Effector memory CD8-positive, alpha-beta T cell (primary cell): ENCODE measurements at regions not wholly inside any gene's neighbourhood (a gene's known extent, or its start where the extent isn't known, plus 50 kb on each side); places are given as distances from the start of the nearest gene placed in this dataset.
A peak's percentile ranks its signal among the peaks of the same experiment; 100 is the strongest.
"Not testable (repeated sequence)": the region's sequence is repeated elsewhere in the genome, so short reads cannot be mapped to it uniquely, and the experiment has no call there.

Experiments
- ATAC-seq: fragments of 150-1000 bp; cut with Tn5 transposase; replicated peaks from 2 replicates; pipeline ENCODE4 v1.10.0; 2021; ENCODE audit warnings: mild to moderate bottlenecking, moderate library complexity
- DNase-seq, 3 experiments: peaks; one replicate each; pipeline ENCODE4 v3.0.0; 2021
- H3K27ac Mint-ChIP-seq, 2 donors: one replicate each; pipeline ENCODE4 v1.8.0; 2022; ENCODE audit warnings: mild to moderate bottlenecking in 2 of 2, mixed read lengths in 2 of 2, moderate library complexity in 2 of 2
- H3K27me3 Mint-ChIP-seq, 2 donors: one replicate each; pipeline ENCODE4 v1.8.0; 2022; ENCODE audit warnings: mixed read lengths in 2 of 2
- H3K36me3 Mint-ChIP-seq: one replicate; pipeline ENCODE4 v1.8.0; 2022; ENCODE audit warnings: mild to moderate bottlenecking, moderate library complexity, mixed read lengths; ENCODE audit not compliant: insufficient read depth
- H3K4me1 Mint-ChIP-seq, 2 donors: one replicate each; pipeline ENCODE4 v1.8.0; 2022; ENCODE audit warnings: low read depth in 2 of 2, mixed read lengths in 2 of 2
- H3K4me3 Mint-ChIP-seq, 2 donors: one replicate each; pipeline ENCODE4 v1.8.0; 2022; ENCODE audit warnings: mild to moderate bottlenecking in 2 of 2, mixed read lengths in 2 of 2, moderate library complexity in 2 of 2
- H3K9me3 Mint-ChIP-seq, 2 donors: one replicate each; pipeline ENCODE4 v1.8.0; 2022; ENCODE audit warnings: mixed read lengths in 2 of 2

DNA sequence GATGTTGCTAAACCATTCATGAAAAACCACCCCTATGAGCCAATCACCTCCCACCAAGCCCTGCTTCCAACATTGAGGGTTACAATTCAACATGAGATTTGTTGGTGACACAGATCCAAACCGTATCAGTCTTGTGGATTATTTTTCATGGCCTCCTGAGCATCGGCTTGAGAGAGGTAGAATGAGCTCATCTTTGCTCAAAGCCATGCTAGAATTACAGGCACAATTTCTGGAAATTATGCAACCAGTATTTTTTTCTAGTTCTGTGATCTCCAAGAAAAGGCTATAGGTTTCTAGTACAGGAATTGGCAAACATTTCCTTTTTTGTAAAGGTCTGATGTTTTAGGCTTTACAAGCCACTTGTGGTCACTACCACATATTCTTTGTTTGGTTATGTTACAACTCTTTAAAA is 219.4 kb downstream of the DUSP10 start:
- Mint-ChIP-seq H3K4me3 (no peak overlapping the region), H3K9me3 (no peaks in the 10 kb centered on the region), H3K36me3 (peaks cover 2% of the 10 kb centered on the region), H3K27me3 (peaks cover 0 to 5% of the 10 kb centered on the region in 2 donors), H3K4me1 (peaks cover 8 to 16% of the 10 kb centered on the region in 2 donors), H3K27ac (peak overlapping the region in 1 of 2 donors; percentile 69)
- DNase-seq = no peak
- no peak for ATAC-seq

DNA sequence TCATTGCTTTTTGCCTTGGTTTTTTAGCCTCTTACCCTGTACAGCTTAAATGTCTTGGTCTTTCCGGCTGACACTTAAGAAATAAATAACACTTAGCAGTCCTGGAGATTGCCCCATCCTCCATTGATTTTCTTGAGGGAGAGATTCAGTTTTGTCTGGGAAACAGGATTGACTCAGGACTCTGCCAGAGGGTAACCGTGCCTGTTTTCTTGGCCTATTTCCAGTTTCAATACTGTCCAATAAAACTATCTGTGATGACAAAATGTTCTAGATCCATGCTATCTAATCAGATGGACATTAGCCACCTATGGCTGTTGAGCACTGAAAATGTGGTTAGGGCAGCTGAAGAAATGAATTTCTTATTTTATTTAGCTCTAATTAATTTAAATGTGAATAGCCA is 216.1 kb downstream of the DUSP10 start:
- DNase-seq (no peak), ATAC-seq (no peak)
- no peak overlapping the region for H3K27ac Mint-ChIP-seq
- peaks cover 8 to 16% of the 10 kb centered on the region in 2 donors for H3K4me1 Mint-ChIP-seq
- H3K4me3 Mint-ChIP-seq = no peak overlapping the region
- no peaks in the 10 kb centered on the region for H3K9me3 Mint-ChIP-seq
- H3K36me3 Mint-ChIP-seq = peaks cover 2% of the 10 kb centered on the region
- peaks cover 5 to 13% of the 10 kb centered on the region in 2 donors for H3K27me3 Mint-ChIP-seq

DNA sequence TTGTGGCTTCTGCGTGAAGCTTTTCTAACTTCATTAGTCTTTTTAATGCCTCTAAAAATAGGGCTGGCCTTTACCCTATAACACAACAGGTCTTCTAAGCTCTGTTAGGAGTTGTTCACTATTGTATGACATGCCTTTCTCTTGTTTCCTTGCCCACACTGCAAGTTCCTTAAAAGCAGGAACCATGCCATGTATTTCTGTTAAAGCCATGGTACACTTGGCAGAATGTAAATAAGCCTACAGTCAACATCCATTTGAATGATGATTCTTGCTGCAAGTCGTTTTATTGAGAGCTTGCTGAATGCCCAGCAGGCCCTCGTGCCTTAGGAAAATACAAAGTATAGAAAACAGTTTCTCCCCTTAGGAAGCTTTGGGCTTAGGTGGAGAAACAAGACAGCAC is 214.6 kb downstream of the DUSP10 start:
- H3K27me3 Mint-ChIP-seq = peaks cover 21 to 26% of the 10 kb centered on the region in 2 donors
- no peak overlapping the region for H3K4me3 Mint-ChIP-seq
- ATAC-seq (no peak), DNase-seq (no peak)
- no peaks in the 10 kb centered on the region for H3K36me3 Mint-ChIP-seq
- H3K4me1 Mint-ChIP-seq = peaks cover 1 to 3% of the 10 kb centered on the region in 2 donors
- H3K9me3 Mint-ChIP-seq = no peaks in the 10 kb centered on the region
- H3K27ac Mint-ChIP-seq = no peak overlapping the region

DNA sequence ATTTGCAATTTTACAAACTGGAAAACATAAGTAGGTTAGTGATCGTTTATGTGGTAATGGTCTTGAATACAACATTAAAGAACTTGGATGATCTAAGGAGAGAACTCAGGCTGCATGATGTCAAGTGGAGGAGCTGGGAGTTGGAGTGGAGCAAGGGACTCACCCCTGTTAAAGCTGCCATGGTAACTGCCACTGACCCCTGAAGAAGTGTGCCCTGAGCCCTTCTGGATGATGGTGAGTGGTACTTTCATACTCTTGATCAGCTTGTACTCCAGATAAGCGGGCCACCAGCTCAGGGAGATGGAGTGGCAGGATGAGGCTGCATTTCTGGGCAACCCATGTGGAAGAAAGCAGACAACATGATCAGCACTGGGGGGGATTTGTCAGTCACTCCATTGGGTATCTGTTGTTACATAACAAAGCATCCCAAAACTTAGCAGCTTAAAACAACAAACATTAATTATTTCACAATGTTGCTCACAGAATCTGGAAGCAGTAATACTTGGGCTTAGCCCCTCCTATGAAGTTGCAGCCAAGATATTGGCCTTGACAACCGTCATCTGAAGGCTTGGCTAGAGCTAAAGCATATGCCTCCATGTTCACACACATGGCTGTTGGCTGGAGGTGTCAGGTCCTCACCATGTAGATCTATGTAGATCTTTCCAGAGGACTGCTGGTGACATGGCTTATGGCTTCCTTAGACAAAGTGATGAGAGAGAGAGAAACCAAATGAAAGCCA is 213.8 kb downstream of the DUSP10 start:
- Mint-ChIP-seq H3K9me3 (no peaks in the 10 kb centered on the region), H3K36me3 (no peaks in the 10 kb centered on the region), H3K27me3 (peaks cover 28 to 32% of the 10 kb centered on the region in 2 donors), H3K4me3 (no peak overlapping the region), H3K27ac (no peak overlapping the region), H3K4me1 (no peaks in the 10 kb centered on the region)
- ATAC-seq (no peak), DNase-seq (no peak)

DNA sequence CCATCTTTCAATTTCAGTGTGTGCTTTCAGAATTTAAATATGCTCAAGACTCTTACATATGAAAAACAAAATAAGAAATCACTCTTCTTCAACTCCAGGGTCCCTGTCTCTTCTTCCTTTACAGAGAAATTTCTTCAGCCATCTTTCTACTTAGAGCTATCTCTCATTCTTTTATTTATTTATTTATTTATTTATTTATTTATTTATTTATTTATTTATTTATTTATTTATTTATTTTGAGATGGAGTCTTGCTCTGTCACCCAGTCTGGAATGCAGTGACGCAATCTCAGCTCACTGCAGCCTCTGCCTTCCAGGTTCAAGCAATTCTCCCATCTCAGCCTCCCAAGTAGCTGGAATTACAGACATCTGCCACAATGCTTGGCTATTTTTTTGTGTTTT is 211.7 kb downstream of the DUSP10 start:
- not testable (repeated sequence) for ATAC-seq, H3K4me3 Mint-ChIP-seq, H3K9me3 Mint-ChIP-seq, H3K4me1 Mint-ChIP-seq, DNase-seq, H3K27ac Mint-ChIP-seq, H3K36me3 Mint-ChIP-seq
- H3K27me3 Mint-ChIP-seq = peaks cover 32 to 38% of the 10 kb centered on the region in 2 donors

DNA sequence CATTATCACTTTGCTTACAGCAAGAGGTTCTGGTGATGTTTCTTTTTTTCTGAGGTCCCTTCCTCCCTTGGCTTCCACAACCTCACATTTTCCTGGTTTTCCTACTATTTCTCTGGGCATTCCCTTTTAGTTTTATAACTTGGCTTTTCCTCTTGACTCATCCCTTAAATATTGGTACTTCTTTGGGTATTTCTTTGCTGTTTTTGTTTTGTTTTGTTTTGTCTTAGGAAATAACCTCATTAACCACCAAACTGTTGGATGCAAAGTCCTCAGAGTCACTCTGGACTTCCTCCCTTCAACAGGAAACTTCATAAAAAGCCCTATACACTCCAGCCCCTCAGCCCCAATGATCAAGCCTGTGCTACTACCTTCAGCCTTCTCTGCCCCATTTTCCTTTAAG is 211.1 kb downstream of the DUSP10 start:
- DNase-seq (no peak), ATAC-seq (no peak)
- H3K27ac Mint-ChIP-seq = no peak overlapping the region
- no peak overlapping the region for H3K4me3 Mint-ChIP-seq
- peaks cover 32 to 43% of the 10 kb centered on the region in 2 donors for H3K27me3 Mint-ChIP-seq
- no peaks in the 10 kb centered on the region for H3K4me1 Mint-ChIP-seq
- no peaks in the 10 kb centered on the region for H3K36me3 Mint-ChIP-seq
- H3K9me3 Mint-ChIP-seq = no peaks in the 10 kb centered on the region

DNA sequence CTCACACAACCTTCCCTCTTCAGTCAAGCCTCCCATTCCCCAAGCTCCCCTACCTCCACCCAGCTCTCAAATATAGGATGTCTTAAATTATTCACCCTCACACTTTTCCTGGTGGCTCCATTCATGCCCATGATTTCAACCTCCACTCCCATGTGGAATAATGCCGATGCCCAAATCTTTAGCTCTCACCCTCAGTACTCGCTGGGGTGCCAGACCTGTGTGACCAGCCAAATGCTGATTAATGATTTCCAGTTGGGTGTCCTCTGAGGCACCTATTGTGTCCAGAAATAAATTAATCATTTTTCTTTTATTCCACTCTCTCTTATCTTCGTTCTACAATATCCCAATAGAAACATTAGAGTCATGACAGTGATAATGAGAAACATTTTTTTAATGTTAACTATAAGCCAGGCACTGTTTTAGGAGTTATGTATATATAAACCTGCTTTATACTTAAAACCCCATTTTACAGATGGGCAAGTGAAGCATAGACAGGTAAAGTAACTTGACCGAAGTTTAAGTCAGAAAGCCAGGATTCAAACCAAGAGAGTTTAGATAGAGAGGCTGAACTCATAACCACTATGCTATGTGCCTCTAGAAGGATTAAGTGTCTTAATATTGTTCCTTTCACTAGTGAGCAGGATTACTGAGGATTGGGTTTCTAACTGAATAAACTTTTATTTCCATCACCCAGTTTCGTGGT is 209.7 kb downstream of the DUSP10 start:
- Mint-ChIP-seq H3K4me3 (no peak overlapping the region), H3K9me3 (no peaks in the 10 kb centered on the region), H3K27me3 (peaks cover 46 to 50% of the 10 kb centered on the region in 2 donors), H3K27ac (no peak overlapping the region), H3K36me3 (no peaks in the 10 kb centered on the region), H3K4me1 (no peaks in the 10 kb centered on the region)
- ATAC-seq = no peak
- DNase-seq = no peak

DNA sequence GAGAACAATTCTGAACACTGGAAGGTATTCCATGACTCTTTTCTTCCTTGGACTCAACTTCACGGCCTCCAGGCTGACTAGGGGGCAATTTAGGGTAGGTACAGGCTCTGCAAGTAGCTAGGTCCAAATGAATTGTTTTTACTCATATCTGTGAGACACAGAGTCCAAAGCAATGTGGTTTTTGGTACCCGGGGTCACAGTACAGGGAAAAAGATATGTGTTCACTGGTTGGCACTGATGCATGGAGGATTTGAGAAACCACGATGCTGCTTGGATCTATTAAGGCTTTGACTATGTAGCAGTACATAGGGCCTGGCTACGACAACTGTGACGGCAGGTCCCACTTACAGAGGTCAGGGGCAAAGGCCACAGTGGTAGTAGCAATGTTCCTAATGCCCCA is 200.6 kb downstream of the DUSP10 start:
- no peaks in the 10 kb centered on the region for H3K36me3 Mint-ChIP-seq
- H3K9me3 Mint-ChIP-seq = no peaks in the 10 kb centered on the region
- H3K4me1 Mint-ChIP-seq = no peaks in the 10 kb centered on the region

DNA sequence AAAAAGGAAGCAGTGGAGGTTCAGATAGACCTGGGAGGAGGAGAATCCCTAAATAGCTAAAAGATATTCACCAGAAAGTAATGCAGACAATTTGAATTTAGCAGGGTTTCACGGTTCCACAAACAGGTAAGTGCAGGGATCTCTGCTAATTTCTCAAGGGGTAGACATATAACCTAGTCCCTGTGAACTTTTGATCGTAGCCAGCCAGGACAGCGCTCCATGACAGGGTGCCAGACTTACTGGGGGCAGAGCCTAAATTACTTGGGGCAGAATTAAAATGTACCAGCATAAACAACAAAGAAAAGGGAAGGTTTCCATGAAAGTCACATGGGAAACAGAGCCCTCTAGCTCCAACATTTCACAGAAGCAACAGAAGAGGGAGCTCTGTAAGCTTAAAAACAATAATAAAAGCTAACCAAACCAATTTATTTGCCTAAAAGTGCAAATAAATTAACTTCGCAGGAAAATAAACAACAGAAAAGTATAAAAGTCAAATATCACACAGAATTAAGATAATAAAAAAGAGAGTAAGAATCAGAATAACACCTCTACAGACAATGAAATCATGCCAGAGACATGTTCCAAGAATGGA is 198.3 kb downstream of the DUSP10 start:
- no peaks in the 10 kb centered on the region for H3K9me3 Mint-ChIP-seq
- H3K4me3 Mint-ChIP-seq = no peak overlapping the region
- DNase-seq (no peak), ATAC-seq (no peak)
- no peaks in the 10 kb centered on the region for H3K4me1 Mint-ChIP-seq
- no peak overlapping the region for H3K27ac Mint-ChIP-seq
- peaks cover 21 to 26% of the 10 kb centered on the region in 2 donors for H3K27me3 Mint-ChIP-seq
- no peaks in the 10 kb centered on the region for H3K36me3 Mint-ChIP-seq

More for the DNA sequence above, 200.6 kb downstream of the DUSP10 start:
- no peak for DNase-seq
- Mint-ChIP-seq H3K27ac (no peak overlapping the region), H3K27me3 (peaks cover 43 to 49% of the 10 kb centered on the region in 2 donors), H3K4me3 (no peak overlapping the region)
- ATAC-seq = no peak

DNA sequence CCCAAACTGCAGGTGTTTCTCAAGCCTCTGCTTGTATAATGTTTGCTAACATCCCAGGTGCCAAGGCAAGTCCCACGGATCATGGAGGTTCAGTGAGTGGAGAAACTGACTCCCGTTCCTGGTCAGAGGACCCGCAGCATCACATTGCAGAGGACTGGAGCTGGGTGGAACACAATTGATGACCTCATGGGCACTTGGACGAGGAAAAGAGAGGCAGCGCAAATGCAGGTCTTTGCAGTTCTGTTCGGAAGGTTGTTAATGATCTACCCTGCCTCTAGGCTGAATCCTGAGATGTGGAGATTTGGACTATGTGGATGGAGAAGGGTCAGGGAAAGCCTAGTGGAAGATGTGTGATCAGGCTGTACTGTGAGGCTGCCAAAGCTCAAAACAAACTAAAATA is 192.9 kb downstream of the DUSP10 start:
- no peak for ATAC-seq
- H3K4me1 Mint-ChIP-seq = no peaks in the 10 kb centered on the region
- peaks cover 0 to 1% of the 10 kb centered on the region in 2 donors for H3K27me3 Mint-ChIP-seq
- H3K27ac Mint-ChIP-seq = no peak overlapping the region
- no peak overlapping the region for H3K4me3 Mint-ChIP-seq
- DNase-seq = no peak
- no peaks in the 10 kb centered on the region for H3K36me3 Mint-ChIP-seq
- no peaks in the 10 kb centered on the region for H3K9me3 Mint-ChIP-seq

DNA sequence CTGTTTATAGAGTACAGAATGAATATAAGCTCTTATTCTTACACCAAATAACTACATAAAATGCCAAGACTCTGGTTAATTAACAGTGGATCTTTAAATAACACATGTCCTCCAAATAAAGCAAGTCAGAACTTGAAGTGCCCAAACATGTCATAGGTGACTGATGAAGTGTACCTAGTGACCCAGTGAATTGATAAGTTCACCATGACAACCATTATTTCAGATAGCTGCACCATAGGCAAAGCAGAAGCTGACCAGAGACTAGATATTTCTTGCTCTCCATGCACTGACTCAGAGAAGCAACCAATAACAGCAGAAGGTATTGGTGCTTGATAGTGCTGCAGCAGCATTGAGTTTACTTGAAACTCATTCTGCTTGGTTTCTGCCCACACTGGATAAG is 192.1 kb downstream of the DUSP10 start:
- Mint-ChIP-seq H3K27ac (no peak overlapping the region), H3K9me3 (no peaks in the 10 kb centered on the region), H3K4me3 (no peak overlapping the region), H3K36me3 (no peaks in the 10 kb centered on the region), H3K4me1 (no peaks in the 10 kb centered on the region), H3K27me3 (no peaks in the 10 kb centered on the region)
- DNase-seq = no peak
- no peak for ATAC-seq

DNA sequence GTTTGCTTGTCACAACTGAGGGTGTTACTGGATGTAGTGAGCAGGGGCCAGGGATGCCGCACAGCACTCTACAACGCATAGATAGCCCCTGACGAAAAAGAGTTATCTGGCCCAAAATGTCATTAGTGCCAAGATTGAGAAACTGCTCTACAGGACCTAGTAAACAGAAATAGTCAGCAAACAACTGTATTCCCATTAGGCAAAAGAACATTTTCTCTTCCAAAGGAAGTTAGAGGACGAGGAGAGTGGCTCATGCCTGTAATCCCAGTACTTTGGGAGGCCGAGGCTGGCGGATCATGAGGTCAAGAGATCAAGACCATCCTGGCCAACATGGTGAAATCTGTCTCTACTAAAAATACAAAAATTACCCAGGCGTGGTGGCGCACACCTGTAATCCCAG is 189.1 kb downstream of the DUSP10 start:
- not testable (repeated sequence) for H3K27me3 Mint-ChIP-seq, H3K4me3 Mint-ChIP-seq, H3K4me1 Mint-ChIP-seq, DNase-seq, H3K27ac Mint-ChIP-seq, H3K36me3 Mint-ChIP-seq, ATAC-seq, H3K9me3 Mint-ChIP-seq

DNA sequence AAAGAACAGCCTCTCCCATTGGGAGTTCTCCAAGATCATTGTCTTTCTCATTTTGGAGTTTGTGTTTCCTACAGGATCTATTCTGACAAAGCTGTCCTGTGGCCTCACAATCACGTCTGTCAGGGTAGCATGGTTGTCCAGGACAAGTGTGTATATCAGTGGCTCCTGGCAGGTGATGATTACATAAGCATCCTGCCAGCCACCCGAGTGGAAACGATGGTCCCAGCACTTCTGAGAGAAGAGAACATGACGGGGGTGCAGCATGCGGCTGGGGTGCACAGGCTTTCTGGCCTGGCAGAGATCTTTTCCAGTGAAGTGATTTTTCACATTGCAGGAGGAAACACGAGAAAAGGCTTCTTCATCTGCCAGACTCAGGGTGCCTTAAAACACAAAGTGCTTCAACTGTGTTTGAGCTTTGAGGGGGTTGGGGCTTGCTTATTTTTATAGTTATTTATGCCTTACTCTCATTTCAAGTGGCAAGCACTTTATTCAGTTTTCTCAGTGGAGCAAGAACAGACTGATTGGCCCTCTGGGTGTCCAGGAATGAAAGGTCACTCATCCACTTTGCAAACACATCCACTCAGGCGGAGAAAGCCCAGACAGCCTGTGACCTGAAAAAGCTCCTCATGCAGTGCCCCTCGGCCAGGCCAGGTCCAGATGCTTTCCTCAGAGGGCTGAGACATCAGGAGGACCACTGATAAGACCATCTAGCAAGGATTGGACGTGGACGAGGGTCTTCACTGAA is 186.0 kb downstream of the DUSP10 start:
- H3K4me1 Mint-ChIP-seq = no peaks in the 10 kb centered on the region
- no peaks in the 10 kb centered on the region for H3K36me3 Mint-ChIP-seq
- H3K27ac Mint-ChIP-seq = peak overlapping the region in 1 of 2 donors; percentile 23
- no peak overlapping the region for H3K4me3 Mint-ChIP-seq
- H3K9me3 Mint-ChIP-seq = no peaks in the 10 kb centered on the region
- ATAC-seq = no peak
- no peak for DNase-seq
- no peaks in the 10 kb centered on the region for H3K27me3 Mint-ChIP-seq
